Breast epithelium (tissue), 4 donors: ENCODE measurements at regions not wholly inside any gene's neighbourhood (a gene's known extent, or its start where the extent isn't known, plus 50 kb on each side); places are given as distances from the start of the nearest gene placed in this dataset.
"Not testable (repeated sequence)": the region's sequence is repeated elsewhere in the genome, so short reads cannot be mapped to it uniquely, and the experiment has no call there.

Experiments
- DNase-seq, 2 donors: peaks; one replicate each; pipeline ENCODE4 v3.0.0-alpha.2; 2019; ENCODE audit warnings: low spot score in 2 of 2
- H3K27ac ChIP-seq, 2 donors: fragments of 200-600 bp; sonication (generic) in 1 of 2; one replicate each; pipeline ENCODE4 v1.5.1; 2016 to 2019; ENCODE audit warnings: mild to moderate bottlenecking in 1 of 2
- H3K27me3 ChIP-seq, 2 donors: fragments of 200-600 bp; sonication (generic) in 1 of 2; one replicate each; pipeline versions ENCODE4 v1.5.1 to v1.6.0; 2017 to 2019; ENCODE audit warnings: control low read depth in 1 of 2, mild to moderate bottlenecking in 1 of 2
- H3K36me3 ChIP-seq: fragments of 200-600 bp; one replicate; pipeline ENCODE4 v1.5.1; 2019
- H3K4me1 ChIP-seq, 2 donors: fragments of 200-600 bp; sonication (generic); one replicate each; pipeline ENCODE4 v1.5.1; 2016 to 2019; ENCODE audit warnings: control low read depth in 1 of 2
- H3K4me3 ChIP-seq, 3 donors: fragments of 200-600 bp; sonication (generic); 1 replicate in 2 of 3; 2 replicates in 1 of 3; pipeline ENCODE4 v1.5.1; 2016 to 2019; ENCODE audit warnings: mild to moderate bottlenecking in 3 of 3, moderate library complexity in 2 of 3
- H3K9me3 ChIP-seq, 2 donors: fragments of 200-600 bp; sonication (generic) in 1 of 2; one replicate each; pipeline ENCODE4 v1.5.1; 2016 to 2019; ENCODE audit warnings: control low read depth in 1 of 2
- POLR2A ChIP-seq: fragments of 450-650 bp; IDR thresholded peaks from one replicate; pipeline ENCODE4 v1.6.1; 2016; ENCODE audit warnings: antibody characterized with exemption, mild to moderate bottlenecking, moderate library complexity
- POLR2AphosphoS5 ChIP-seq, 3 donors: sonication (generic); formaldehyde crosslinking; IDR thresholded peaks; one replicate each; pipeline ENCODE4 v1.6.1; 2017; ENCODE audit warnings: antibody characterized with exemption in 3 of 3
- intact Hi-C: fragments of 100-400 bp; cut with DNase I; formaldehyde crosslinking; loops from one replicate; pipeline ENCODE4 v1.15.1; 2023; ENCODE audit warnings: low total_unique reads
- TF ChIP-seq, protein P1 (sequence below), 3 donors: fragments of 450-650 bp; IDR thresholded peaks; one replicate each; pipeline ENCODE4 v1.5.1; 2016 to 2017; ENCODE audit warnings: antibody characterized with exemption in 3 of 3, mild to moderate bottlenecking in 3 of 3, moderate library complexity in 3 of 3

DNA sequence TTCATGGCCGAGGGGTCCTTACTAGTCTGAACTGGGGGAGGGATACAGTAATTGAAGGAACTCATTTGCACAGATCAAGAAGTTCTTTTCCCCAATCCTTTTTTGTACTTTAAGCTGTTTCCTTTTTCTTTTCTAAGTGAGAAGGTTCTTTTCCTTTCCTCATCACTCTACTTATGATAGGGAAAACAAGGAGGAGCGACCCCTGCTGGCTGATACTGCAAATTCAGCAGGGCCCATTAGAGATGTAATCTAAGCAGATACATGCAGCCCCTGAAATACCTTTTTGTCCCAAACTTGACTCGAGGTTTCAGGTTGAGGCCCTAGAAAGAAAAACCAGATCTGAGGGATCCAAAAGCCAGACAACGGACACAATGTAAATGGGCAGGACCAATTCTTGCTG is 305.5 kb downstream of the DNAJB9 start:
- intact Hi-C loops = no loop called here
- Histone ChIP-seq H3K4me1 (no peaks in the 10 kb centered on the region), H3K27me3 (no peaks in the 10 kb centered on the region), H3K36me3 (no peaks in the 10 kb centered on the region), H3K9me3 (peaks cover 21 to 34% of the 10 kb centered on the region in 2 donors), H3K4me3 (no peak overlapping the region), H3K27ac (no peak overlapping the region)
- no peak for DNase-seq
- TF ChIP-seq, protein P1, sequence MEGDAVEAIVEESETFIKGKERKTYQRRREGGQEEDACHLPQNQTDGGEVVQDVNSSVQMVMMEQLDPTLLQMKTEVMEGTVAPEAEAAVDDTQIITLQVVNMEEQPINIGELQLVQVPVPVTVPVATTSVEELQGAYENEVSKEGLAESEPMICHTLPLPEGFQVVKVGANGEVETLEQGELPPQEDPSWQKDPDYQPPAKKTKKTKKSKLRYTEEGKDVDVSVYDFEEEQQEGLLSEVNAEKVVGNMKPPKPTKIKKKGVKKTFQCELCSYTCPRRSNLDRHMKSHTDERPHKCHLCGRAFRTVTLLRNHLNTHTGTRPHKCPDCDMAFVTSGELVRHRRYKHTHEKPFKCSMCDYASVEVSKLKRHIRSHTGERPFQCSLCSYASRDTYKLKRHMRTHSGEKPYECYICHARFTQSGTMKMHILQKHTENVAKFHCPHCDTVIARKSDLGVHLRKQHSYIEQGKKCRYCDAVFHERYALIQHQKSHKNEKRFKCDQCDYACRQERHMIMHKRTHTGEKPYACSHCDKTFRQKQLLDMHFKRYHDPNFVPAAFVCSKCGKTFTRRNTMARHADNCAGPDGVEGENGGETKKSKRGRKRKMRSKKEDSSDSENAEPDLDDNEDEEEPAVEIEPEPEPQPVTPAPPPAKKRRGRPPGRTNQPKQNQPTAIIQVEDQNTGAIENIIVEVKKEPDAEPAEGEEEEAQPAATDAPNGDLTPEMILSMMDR (IDR thresholded peaks at IDR 0.05) = no peak

DNA sequence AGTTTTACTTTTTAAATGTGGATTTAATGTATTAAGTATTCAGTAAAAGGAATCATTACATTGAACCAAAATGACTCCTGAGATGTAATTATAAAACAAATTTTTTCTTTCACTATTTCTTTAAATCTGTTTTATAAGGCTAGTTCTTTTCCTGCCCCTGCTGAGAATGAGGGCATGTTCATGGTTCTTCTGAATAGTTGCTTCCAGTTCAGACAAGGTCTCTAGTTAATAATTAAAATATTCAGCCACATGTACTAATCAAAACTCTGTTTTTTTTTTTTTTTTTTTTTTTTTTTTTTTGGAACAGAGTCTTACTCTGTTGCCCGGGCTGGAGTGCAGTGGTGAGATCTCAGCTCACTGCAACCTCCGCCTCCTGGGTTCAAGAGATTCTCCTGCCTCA is 321.2 kb downstream of the DNAJB9 start:
- no peaks in the 10 kb centered on the region for H3K27me3 ChIP-seq
- TF ChIP-seq POLR2AphosphoS5 (IDR thresholded peaks at IDR 0.05) (no peak), POLR2A (no peak)
- TF ChIP-seq, protein P1 (IDR thresholded peaks at IDR 0.05) = no peak
- intact Hi-C loops = loop anchor here (5.0 kb wide), 1 partner anchor 1896 kb away; no protein-coding TSS in a partner anchor
- no peak overlapping the region for H3K27ac ChIP-seq
- no peak for DNase-seq
- H3K36me3 ChIP-seq = no peaks in the 10 kb centered on the region
- no peaks in the 10 kb centered on the region for H3K9me3 ChIP-seq
- H3K4me3 ChIP-seq = no peak overlapping the region
- H3K4me1 ChIP-seq = no peaks in the 10 kb centered on the region

DNA sequence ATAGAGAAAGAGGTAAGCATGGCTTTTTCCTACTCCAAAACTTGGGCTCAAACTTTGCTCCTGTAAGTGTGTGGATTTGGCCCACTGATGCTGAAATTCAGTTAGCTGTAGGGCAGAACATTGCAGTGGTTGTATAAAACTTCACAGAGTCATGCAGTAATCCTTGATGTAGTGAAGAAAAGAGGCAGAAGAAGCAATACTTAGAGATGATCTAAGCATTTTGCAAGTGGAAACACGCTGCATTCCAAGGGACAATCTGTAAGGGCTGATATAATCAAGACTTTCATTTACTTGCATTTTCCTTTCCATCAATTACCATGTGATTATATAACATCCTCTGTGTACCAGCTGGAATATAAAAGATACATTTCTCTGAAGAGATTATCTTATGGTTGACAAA is 338.8 kb downstream of the DNAJB9 start:
- Histone ChIP-seq H3K4me1 (no peaks in the 10 kb centered on the region), H3K9me3 (no peaks in the 10 kb centered on the region), H3K27me3 (no peaks in the 10 kb centered on the region), H3K4me3 (no peak overlapping the region), H3K27ac (no peak overlapping the region), H3K36me3 (no peaks in the 10 kb centered on the region)
- intact Hi-C loops = no loop called here
- TF ChIP-seq POLR2AphosphoS5 (IDR thresholded peaks at IDR 0.05) (no peak), POLR2A (no peak)
- TF ChIP-seq, protein P1 (IDR thresholded peaks at IDR 0.05) = no peak
- no peak for DNase-seq

DNA sequence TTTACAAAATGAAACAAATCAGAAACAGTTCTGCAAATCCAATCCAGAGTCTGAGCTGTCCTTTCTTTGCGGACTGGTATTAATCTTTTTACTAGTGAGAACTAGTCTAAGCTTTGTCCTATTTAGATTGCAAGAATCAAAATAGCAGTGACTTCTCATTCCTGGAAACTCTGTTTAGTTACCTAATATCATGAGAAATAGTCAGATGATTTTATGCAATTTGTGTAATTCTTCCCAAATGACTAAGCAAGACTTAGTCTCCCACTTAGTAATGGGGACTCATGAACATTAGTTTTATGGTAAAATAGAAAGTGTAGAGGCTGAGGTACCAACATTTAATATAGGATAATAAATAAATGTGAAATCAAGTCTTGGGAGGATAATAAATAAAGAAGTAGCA is 341.3 kb downstream of the DNAJB9 start:
- Histone ChIP-seq H3K27ac (no peak overlapping the region), H3K4me3 (no peak overlapping the region), H3K4me1 (no peaks in the 10 kb centered on the region), H3K9me3 (peaks cover 0 to 4% of the 10 kb centered on the region in 2 donors), H3K36me3 (no peaks in the 10 kb centered on the region), H3K27me3 (no peaks in the 10 kb centered on the region)
- no peak for DNase-seq
- no peak for TF ChIP-seq POLR2A
- no peak for TF ChIP-seq POLR2AphosphoS5 (IDR thresholded peaks at IDR 0.05)
- TF ChIP-seq, protein P1 (IDR thresholded peaks at IDR 0.05) = no peak
- intact Hi-C loops = no loop called here

DNA sequence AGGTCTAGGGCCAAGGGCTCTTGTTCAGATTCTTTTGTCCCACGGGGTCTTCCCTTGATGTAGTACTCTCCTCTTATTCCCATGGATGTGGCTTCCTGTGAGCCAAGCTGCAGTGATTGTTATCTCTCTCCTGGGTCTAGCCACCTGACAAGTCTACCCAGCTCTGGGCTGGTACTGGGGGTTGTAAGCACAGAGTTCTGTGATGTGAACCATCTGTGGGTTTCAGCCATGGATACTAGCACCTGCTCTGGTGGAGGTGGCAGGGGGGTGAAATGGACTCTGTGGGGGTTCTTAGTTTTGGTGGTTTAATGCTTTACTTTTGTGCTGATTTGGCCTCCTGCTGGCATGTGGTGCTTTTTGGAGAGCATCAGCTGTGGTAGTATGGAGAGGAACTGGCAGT is 350.8 kb downstream of the DNAJB9 start:
- TF ChIP-seq POLR2AphosphoS5 (IDR thresholded peaks at IDR 0.05) = no peak
- TF ChIP-seq, protein P1 (IDR thresholded peaks at IDR 0.05) = no peak
- Histone ChIP-seq H3K9me3 (peaks cover 0 to 20% of the 10 kb centered on the region in 2 donors), H3K4me1 (no peaks in the 10 kb centered on the region), H3K36me3 (no peaks in the 10 kb centered on the region), H3K27ac (no peak overlapping the region), H3K4me3 (no peak overlapping the region), H3K27me3 (no peaks in the 10 kb centered on the region)
- no peak for DNase-seq
- intact Hi-C loops = loop anchor here (5.0 kb wide), 1 partner anchor 1457 kb away; no protein-coding TSS in a partner anchor

DNA sequence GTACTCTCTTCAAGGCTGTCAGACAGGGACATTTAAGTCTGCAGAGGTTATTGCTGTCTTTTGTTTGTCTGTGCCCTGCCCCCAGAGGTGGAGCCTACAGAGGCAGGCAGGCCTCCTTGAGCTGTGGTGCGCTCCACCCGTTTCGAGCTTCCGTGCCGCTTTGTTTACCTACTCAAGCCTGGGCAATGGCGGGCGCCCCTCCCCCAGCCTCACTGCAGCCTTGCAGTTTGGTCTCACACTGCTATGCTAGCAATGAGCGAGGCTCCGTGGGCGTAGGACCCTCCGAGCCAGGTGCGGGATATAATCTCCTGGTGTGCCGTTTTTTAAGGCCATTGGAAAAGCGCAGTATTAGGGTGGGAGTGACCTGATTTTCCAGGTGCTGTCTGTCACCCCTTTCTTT is 373.4 kb downstream of the DNAJB9 start:
- H3K4me3 ChIP-seq, H3K27ac ChIP-seq, H3K36me3 ChIP-seq, H3K4me1 ChIP-seq, H3K27me3 ChIP-seq, intact Hi-C loops, DNase-seq: not testable (repeated sequence)
- H3K9me3 ChIP-seq = peaks cover 3 to 14% of the 10 kb centered on the region in 2 donors
